Stimulated activated CD4-positive, alpha-beta T cell treated with anti-CD3 and anti-CD28 coated beads, Interleukin-4, amount 100 ng/mL, for 48 hours (primary cell): ENCODE measurements at regions not wholly inside any gene's neighbourhood (a gene's known extent, or its start where the extent isn't known, plus 50 kb on each side); places are given as distances from the start of the nearest gene placed in this dataset.
"Not testable (repeated sequence)": the region's sequence is repeated elsewhere in the genome, so short reads cannot be mapped to it uniquely, and the experiment has no call there.

ENCODE experiments used
- DNase-seq, 2 donors: peaks; one replicate each; pipeline ENCODE4 v3.0.0-alpha.2; 2020; ENCODE audit warnings: low read depth in 2 of 2

DNA sequence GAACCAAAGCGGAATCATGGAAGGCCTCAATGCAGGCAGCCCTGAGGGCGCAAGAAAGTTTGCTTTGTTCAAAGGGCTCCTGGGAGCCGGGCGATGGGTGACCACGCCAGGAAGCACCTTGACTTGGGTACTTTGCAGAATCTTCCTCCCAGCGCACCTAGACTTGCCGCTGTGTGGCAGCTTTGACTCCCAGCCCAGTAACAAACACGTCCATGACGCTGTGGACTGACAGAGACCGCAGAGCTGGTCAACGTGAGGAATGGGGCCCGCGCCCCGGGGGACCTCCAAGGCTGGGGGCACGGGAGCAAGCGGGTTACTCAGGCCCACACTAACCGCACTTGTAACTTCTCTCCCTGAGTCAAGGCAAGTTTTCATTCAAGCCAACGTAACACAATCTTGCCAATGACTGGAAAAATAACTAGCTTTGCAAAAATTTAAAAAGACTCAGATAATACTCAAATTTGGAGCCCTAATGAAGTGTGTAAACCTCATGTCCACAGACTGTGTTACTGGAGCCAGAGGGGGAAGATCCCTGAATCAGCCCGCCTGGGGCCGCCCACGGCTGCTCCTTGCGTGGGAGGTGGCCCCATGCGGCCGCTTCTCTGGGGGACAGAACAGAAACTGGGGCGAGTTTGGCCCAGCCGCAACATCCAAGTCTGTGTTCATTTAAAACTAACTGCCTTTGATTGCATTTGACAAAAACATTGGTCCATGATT is 130.8 kb downstream of the DNAJB6 start:
- DNase-seq, result no peak

DNA sequence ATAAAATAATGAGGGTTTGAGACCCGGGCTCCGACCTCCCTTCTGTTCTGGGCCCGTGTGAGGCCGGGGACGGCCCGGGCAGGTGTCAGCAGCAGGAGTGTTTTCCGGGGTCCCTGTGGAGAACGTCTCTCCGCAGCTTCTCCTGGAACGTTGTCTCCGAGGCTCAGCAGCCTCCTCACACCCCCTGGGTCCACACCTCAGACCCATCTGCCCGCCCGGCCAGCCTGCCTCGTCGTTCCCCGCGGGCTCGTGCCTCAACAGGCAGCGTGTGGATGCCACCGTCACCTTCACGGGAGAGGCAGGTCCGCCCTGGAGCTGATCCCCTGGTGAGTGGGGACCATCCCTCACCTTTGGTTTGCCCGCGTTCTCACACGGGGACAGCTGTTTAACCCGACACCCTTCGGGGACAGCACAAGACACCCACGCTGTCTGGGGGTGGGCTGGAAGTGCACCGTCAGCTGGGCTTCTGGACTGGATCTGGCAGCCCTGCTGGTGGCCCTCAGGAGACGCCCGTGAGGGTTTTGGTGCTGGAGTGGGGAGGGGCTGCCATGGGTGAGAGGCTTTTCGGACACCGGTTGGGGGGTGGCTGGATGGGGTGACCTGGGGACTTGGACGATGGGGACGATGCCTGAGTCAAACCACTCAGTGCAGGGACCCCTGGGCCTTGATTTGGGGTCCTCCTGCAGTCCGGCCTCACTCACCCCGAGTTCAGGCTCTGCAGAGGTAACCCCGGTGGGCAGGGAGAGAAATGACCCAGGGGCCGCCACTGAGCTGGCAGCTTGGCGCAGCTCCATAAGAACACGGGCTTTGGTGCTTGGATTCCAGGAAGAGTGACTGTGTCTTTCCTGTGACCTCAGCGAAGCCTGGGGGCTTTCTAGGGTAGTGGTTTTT is 131.7 kb downstream of the DNAJB6 start:
- DNase-seq, result no peak

DNA sequence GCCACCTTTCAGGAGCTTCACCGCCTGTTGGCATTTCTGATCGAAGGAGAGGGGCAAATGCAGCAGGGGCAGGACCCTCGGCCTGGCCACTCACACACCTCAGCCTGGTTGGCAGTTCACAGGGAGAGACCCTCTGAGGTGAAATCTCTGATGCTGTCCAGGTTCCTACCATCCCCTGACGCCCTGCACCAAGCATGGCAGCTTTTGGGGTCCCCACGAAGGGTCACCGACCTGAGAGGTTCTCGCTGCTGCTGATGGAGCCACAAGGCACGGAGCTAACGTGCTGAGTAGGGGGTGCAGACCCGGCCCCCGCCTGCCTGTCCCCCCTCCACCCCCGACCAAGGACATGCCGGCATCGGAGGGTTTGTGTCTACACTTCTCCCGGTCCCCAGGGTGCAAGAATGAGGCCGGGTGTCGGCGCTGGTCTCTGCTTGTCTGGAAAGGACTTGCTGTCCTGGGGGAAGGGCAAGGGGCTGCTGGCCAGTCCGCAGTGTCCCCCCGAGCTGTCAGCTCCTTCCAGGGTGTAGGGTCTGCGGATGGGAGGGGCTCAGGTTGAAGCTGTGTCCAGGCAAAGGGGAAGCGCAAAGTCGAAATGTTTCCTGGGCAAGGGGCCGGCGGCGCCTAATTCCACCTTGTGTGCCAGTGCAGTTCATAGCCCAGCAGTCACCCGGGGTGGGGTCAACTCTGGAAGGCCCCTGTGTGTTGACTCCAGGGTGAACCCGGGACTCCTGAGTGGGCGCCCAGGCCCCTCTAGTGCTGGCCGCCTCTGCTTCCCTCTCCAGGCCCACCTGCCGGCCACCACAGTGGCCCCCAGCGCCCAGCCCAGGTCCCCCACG is 132.6 kb downstream of the DNAJB6 start:
- no peak for DNase-seq

DNA sequence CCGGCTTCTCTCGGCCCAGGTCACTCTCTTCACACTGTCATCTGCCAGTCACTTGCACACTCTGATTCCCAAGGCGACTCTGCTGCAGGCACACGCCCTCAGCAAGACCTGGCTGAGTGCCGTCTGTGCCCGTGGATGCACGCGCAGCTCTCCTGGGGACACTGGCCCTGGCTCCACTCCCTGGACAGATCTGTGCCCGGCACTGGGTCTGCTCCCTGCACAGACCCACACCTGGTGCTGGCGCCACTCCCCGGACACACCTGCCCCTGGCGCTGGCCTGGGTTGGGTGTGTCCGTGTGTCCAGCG is 133.2 kb downstream of the DNAJB6 start:
- DNase-seq, result no peak

DNA sequence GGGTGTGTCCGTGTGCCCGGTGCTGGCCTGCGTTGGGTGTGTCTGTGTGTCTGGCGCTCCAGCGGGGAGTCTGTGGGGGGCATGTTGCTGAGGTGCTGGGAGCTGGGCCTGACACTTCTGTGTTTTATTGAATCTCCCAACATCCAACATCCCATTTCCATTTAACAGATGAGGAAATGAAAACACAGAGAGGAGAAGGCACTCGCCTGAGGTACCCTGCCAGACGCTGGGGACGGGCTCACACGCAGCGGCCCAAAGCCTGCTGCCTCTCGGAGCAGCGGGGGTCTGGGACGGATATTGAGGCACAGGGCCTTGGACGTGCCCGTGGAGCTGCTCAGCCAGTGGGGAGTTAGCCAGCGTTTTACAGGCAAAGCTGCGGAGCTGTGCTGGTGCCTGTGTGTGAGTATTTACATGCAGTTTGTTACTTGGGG is 133.9 kb downstream of the DNAJB6 start:
- DNase-seq, result no peak

DNA sequence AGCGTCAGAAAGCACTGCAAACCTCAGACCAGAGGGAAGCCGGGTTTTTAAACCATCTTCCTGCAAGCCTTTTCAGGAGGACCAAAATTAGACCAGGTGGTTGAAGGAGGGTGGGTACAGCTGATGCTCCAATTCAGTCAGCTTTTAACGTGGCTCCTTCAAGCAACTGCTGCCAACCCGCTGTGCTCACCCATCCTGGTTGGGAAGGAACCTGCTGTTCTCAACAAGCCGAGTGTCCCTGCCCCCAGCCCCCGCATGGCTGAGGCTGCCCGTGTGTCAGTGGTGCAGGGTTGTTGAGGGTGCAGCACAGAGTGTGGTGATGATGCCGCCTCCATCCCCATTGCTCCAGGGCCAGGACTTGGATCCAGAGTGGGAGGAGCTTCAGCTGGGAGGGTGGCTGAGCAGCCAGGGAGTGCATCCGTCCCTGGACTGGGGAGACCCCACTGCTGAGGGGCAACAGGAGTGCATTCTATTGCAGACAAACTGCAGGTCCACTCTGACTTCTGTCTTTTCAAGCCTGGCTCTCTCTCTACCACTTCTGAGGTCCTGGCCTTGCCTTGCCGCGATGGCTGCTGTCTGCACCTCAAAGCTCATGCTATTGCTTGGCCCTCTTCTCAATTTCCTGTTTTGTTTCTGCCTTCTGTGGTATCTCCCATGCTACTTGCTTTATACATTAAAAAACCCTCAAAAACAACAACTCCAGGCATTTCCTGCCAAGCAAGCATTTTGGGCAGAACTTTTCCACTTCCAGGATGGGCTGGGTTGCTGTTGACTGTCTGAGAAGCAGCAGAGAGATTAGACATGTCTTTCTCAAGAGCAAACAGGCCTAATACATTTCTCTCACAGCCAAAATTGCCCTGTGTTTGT is 134.7 kb downstream of the DNAJB6 start:
- no peak for DNase-seq

DNA sequence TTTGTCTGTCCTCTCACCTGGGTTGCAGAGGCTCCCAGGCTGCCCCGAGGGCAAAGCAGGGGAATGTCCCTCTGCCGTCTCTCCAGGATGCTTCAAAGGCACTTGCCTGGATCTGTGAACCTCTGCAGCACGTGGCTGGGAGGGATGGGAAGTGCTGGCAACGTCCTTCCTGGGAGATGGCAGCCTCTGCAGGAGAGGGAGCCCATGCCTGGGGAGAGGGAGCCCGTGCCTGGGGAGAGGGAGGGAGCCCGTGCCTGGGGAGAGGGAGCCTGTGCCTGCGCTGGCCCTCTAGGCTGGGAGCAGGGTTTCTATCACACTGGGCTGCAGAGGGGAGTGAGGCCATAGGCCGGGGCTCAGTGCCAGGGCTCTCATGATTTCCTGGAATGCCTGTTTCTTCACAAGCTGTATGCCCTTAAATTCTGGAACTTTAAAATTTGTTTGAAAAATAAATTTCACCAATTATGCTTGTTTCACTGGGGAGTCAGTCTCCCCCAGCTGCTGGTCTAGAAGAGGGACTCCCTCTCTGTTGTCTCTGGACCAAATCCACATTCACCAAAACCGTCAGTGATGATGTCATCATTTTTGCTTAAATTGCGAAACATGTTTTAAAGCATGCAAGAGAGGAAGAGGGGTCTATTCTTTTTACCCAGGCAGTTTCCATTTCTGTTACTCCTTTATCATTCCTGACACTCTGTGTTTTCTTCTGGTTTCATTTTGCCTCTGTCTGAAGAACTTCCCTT is 135.7 kb downstream of the DNAJB6 start:
- no peak for DNase-seq

DNA sequence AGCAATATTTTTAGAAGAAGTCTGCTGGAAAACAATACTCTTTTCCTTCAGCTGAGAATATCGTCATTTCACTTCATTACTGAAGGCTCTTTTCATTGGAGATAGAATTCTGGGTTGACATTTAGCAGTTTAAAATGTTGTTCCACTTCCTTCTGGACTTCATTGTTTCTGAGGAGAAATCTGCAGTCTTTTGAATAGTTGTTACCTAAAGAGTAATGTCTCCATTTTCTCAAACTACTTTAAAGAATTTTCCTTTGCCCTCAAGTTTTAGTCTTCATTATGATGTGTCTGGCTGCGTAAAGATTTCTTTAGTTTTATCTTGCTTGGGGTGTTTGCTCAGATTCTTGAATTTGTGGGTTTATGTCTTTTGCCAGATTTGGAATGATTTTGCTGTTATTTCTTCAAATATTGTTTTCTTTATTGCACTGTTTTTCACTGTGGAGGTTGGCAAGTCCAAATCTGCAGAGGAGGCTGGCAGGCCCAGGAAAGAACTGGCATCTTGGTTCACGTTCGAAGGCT is 136.3 kb downstream of the DNAJB6 start:
- DNase-seq, result no peak

DNA sequence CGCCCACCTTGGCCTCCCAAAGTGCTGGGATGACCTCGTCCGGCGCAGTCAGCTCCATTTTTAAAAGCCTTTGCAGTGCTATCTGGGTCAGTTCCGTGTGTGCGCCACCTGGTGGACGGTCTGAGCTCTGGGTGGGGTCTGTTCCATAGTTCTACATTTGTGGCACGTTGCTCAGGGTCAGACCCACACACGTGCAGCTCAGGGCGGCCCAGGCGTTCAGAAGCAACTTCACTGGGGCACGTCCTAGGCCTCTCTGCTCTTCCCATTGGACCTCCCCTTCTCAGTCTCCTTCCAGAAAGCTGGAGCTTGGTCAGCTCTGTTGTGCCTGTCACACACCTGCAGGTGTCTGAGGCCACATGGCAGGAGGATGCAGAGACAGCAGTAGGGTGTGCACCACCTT is 137.9 kb downstream of the DNAJB6 start:
- DNase-seq, result peak in 1 of 2 donors; percentile 42

DNA sequence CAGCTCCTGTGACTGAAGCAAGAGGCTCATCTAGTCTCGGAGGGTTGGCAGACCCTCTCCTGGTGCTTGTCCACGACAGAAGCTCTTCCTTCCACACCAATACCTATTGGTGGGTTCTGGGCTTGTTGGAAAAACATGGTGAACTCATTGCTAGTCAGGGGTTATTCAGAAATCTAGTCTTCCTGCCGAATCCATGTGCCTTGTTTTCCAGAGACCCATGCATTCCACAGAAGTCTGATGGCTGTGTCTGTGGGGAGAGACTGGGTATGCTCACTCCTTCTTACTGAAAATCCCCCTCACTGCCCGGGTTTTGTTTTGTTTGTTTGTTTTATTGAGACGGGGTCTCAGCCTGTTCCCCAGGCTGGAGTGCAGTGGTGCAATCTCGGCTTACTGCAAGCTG is 138.3 kb downstream of the DNAJB6 start:
- DNase-seq, result no peak

DNA sequence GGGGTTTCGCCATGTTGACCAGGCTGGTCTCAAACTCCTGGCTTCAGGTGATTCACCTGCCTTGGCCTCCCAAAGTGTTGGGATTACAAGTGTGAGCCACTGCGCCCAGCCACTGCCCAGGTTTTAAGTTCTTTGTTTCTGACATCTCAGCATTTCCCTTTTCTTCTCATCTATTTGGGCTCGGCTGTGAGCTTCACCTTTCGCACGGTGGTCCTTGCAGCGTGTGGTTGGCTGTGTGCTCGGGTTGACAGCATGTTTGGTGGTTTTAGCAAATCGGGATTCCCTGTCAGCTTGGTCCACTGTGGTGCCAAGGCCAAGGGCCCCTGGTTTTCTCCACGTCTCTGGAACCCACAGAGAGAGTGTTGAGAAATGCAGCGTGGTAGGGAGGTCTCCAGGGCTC is 138.8 kb downstream of the DNAJB6 start:
- DNase-seq, result no peak

DNA sequence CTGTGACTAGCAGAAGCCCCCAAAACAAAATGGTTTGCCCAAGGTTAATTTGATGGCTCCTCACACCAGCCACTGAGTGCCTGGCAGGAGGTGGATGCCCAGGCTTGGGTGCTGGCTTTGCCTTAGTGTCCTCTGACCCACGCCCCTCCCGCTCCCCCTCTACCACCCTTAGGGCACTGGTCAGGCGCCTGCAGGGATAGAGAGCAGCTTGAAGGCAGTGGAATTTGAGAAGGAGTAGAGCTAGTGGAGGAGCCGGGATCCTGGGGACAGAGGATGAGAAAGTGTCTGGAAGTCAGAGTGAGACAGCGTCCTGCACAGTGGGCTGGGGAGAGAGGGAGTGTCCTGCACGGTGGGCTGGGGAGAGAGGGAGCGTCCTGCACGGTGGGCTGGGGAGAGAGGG is 139.4 kb downstream of the DNAJB6 start:
- DNase-seq, result no peak

DNA sequence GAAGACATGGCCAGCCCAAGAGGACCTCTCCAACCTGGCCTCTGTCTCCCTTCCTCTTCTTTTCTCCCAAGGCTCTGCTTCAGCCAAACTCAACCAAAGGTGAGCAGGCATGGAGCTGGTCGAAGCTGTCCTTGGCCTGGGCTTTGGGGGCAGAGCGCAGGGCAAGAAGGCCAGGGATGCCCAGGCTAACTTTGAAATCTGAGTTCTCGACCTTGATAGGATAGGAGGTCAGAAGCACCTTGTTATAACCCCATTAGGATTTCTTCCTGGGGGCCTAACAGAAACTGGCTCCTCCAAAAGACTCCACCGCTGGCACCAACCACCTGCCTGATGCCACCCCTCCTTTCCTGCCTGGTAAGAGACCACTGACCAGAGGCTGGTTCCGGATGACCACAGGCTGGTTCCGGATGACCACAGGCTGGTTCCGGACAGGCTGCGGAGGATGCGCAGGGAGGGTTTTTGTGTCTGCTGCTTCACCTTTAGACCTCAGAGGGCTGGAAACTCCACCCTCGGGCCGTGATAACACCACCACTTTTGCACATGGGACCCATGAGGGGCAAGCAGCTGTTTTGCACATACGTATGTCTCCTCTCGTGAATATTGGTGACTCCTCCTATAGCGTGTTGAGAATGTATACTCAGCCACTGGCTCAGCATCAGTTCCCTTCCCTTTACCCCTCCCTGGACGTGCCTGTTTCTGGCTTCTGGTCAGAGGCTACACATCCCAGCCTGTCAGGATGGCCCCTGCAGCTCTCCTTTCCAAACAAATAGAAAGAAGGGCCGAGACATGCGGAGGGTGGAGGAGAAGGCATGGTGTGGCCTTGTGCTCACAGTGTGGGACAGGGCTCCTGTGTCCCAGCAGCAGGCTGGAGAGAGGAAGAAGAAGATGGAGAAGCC is 140.1 kb downstream of the DNAJB6 start:
- no peak for DNase-seq

DNA sequence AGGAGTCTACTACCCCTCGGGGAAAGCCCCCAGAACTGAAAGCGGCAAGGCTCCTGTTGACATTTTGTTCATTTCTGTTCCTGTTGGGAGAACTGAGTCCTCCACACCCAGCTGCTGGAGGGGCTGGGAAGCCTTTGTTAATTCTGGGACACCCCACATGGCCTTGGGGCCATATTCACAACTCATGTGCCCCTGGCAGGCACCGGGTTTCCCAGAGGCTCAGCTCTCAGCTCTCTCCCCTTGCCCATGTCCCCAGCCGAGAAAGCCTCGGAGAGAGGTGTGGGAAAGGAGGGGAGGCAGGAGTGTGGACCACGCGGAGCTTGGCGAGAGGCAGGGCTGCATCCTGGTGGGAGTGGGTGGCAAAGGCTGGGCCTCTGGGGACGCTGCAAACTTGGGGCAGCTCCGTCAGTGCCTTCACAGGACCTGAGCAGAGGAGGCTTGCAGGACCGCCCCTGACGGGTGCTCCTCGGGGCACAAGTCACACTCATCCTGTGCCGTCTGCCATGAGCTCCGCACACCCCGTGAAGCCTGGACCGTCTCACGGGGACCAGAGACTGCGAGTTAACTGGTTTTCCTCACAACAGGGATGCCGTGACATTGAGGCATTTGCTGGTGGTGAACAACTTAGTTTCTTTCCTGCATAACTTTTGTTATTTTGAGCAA is 140.9 kb downstream of the DNAJB6 start:
- DNase-seq, result no peak

DNA sequence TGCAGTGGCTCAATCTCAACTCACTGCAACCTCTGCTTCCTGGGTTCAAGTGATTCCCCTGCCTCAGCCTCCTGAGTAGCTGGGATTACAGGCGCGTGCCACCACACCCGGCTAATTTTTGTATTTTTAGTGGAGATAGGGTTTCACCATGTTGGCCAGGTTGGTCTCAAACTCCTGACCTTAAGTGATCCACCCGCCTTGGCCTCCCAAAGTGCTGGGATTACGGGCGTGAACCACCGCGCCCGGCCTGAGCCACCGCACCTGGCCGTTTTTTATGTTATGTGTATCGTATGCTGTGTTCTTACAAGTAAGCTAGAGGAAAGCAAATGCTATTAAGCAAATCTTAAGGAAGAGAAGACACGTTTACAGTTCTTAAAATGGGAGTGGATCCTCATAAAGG is 141.8 kb downstream of the DNAJB6 start:
- DNase-seq, result not testable (repeated sequence)

DNA sequence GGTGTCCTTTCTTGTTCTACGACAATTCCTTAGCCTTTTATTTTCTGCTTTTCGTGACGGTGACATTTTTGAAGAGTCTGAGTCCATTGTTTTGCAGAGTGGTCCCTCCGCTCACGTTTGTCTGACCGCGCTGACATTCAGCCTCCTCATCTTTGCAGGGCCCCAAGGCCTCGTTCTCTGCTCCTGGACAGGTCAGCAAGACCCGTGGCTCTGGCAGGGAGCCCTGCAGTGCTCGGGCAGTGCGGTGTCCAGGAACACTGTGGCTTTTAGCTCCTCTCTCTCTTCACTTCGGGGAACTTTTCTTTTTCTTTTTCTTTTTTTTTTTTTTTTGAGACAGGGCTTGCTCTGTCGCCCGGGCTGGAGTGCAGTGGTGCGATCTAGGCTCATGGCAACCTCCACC is 142.5 kb downstream of the DNAJB6 start:
- no peak for DNase-seq

DNA sequence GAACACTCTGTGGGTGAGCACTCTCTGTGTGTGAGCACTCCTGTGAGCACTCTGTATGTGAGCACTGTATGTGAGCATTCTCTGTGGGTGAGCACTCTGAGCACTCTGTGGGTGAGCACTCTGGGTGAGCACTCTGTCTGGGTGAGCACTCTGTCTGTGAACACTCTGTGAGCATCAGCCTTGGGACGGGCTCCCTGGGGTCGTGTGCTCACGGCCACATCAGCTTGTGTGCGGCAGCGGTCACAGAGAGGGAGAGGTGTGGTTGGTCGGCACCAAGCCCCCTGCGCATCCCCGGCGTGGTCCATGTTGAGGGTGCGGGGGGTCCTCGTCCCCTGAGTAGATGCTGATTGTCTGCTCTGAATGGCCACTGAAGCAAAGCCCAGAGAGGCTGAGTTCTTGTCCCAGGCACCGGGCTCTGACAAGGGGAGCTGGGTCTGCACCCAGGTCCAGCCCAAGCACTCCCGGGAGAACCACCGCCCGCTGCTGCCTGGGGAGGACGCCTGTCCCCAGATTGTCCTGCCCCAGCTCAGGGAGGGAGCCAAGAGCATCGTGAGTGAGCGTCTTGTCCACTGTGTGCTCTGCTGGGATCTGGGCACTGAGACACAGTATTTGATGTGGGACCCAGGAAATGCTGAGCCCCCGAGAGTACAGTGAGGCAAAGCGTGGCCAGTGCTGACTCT is 143.7 kb downstream of the DNAJB6 start:
- no peak for DNase-seq

DNA sequence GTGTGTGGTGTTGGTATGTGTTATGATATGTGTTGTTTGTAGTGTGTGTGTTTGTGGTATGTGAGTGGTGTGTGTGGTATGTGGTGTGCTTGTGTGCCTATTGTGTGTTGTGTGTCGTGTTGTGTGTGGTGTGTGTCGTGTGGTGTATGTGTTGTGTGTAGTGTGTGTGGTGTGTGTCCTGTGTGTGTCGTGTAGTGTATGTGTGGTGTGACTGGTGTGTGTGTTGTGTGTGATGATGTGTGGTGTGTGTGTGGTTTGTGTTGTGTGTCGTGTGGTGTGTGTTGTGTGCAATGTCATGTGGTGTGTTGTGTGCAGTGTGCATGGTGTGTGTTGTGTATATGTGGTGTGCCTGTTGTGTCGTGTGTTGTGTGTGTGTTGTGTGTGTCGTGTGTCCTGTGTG is 144.6 kb downstream of the DNAJB6 start:
- DNase-seq, result no peak
